Activated CD4-positive, alpha-beta T cell treated with anti-CD3 and anti-CD28 coated beads, Interleukin-2, amount 10 ng/mL, durations not matched to agents 7 days and 5 days (primary cell): ENCODE measurements at regions not wholly inside any gene's neighbourhood (a gene's known extent, or its start where the extent isn't known, plus 50 kb on each side); places are given as distances from the start of the nearest gene placed in this dataset.

ENCODE experiments used
- CTCF ChIA-PET: fragments of 350-600 bp; sonication (Branson Sonifier 250); formaldehyde crosslinking; loops from one replicate; lab custom pipeline; 2021; ENCODE audit warnings: antibody characterized with exemption; lab: Charles Lee
- POLR2A ChIA-PET: fragments of 350-600 bp; sonication (Branson Sonifier 250); formaldehyde crosslinking; loops from one replicate; lab custom pipeline; 2021; ENCODE audit warnings: antibody characterized with exemption; lab: Charles Lee
- DNase-seq: peaks from one replicate; pipeline ENCODE4 v3.0.0-alpha.2; 2020
- H3K27ac Mint-ChIP-seq: one replicate; pipeline ENCODE4 v1.8.0; 2021; ENCODE audit warnings: mild to moderate bottlenecking, moderate library complexity, mixed read lengths
- H3K27me3 Mint-ChIP-seq: one replicate; pipeline ENCODE4 v1.8.0; 2021; ENCODE audit warnings: mixed read lengths
- H3K36me3 Mint-ChIP-seq: one replicate; pipeline ENCODE4 v1.8.0; 2021; ENCODE audit warnings: low read depth, mixed read lengths
- H3K4me1 Mint-ChIP-seq: one replicate; pipeline ENCODE4 v1.8.0; 2021; ENCODE audit warnings: mixed read lengths
- H3K4me3 Mint-ChIP-seq: one replicate; pipeline ENCODE4 v1.8.0; 2021; ENCODE audit warnings: mild to moderate bottlenecking, moderate library complexity, mixed read lengths
- H3K9me3 Mint-ChIP-seq: one replicate; pipeline ENCODE4 v1.8.0; 2021; ENCODE audit warnings: mixed read lengths

GRCh38 chr2:120586507-120587278, 149.0 kb upstream of the GLI2 start:
- CTCF ChIA-PET = no interaction called here
- POLR2A ChIA-PET = no interaction called here
- DNase-seq = no peak
- Mint-ChIP-seq H3K27me3 (peaks cover 50% of the 10 kb centered on the region), H3K4me3 (no peak overlapping the region), H3K36me3 (no peaks in the 10 kb centered on the region), H3K4me1 (peaks cover 2% of the 10 kb centered on the region), H3K27ac (no peak overlapping the region), H3K9me3 (no peaks in the 10 kb centered on the region)

GRCh38 chr2:120587279-120587996, 148.2 kb upstream of the GLI2 start:
- ChIA-PET CTCF (no interaction called here), POLR2A (no interaction called here)
- DNase-seq = no peak
- peaks cover 50% of the 10 kb centered on the region for H3K27me3 Mint-ChIP-seq
- H3K27ac Mint-ChIP-seq = no peak overlapping the region
- H3K4me3 Mint-ChIP-seq = no peak overlapping the region
- H3K9me3 Mint-ChIP-seq = no peaks in the 10 kb centered on the region
- no peaks in the 10 kb centered on the region for H3K36me3 Mint-ChIP-seq
- H3K4me1 Mint-ChIP-seq = peaks cover 2% of the 10 kb centered on the region

GRCh38 chr2:120587997-120588336, 147.7 kb upstream of the GLI2 start:
- H3K4me3 Mint-ChIP-seq = no peak overlapping the region
- peaks cover 2% of the 10 kb centered on the region for H3K4me1 Mint-ChIP-seq
- H3K36me3 Mint-ChIP-seq = no peaks in the 10 kb centered on the region
- no peak for DNase-seq
- no peak overlapping the region for H3K27ac Mint-ChIP-seq
- no peaks in the 10 kb centered on the region for H3K9me3 Mint-ChIP-seq
- POLR2A ChIA-PET = no interaction called here
- CTCF ChIA-PET = no interaction called here
- H3K27me3 Mint-ChIP-seq = peaks cover 45% of the 10 kb centered on the region

- H3K27me3 Mint-ChIP-seq = peaks cover 37% of the 10 kb centered on the region
- POLR2A ChIA-PET = no interaction called here
- CTCF ChIA-PET = interaction anchor here (1.0 kb wide), 1 partner anchor 58 kb away, joined by 3 read pairs; no protein-coding TSS in a partner anchor
- H3K27ac Mint-ChIP-seq = no peak overlapping the region
- H3K4me1 Mint-ChIP-seq = peaks cover 2% of the 10 kb centered on the region
- no peak overlapping the region for H3K4me3 Mint-ChIP-seq
- H3K9me3 Mint-ChIP-seq = no peaks in the 10 kb centered on the region
- H3K36me3 Mint-ChIP-seq = no peaks in the 10 kb centered on the region
- DNase-seq = no peak
Observed at GRCh38 chr2:120589771-120590608, 145.7 kb upstream of the GLI2 start.

GRCh38 chr2:120590841-120591240, 144.8 kb upstream of the GLI2 start:
- H3K4me3 Mint-ChIP-seq = no peak overlapping the region
- H3K36me3 Mint-ChIP-seq = no peaks in the 10 kb centered on the region
- H3K27ac Mint-ChIP-seq = no peak overlapping the region
- H3K9me3 Mint-ChIP-seq = no peaks in the 10 kb centered on the region
- H3K4me1 Mint-ChIP-seq = peaks cover 2% of the 10 kb centered on the region
- peaks cover 29% of the 10 kb centered on the region for H3K27me3 Mint-ChIP-seq
- no peak for DNase-seq
- ChIA-PET POLR2A (no interaction called here), CTCF (no interaction called here)

- peaks cover 23% of the 10 kb centered on the region for H3K27me3 Mint-ChIP-seq
Observed at GRCh38 chr2:120591572-120591971, 144.1 kb upstream of the GLI2 start.

GRCh38 chr2:120592084-120592483, 143.6 kb upstream of the GLI2 start:
- ChIA-PET POLR2A (no interaction called here), CTCF (no interaction called here)
- Mint-ChIP-seq H3K27me3 (peaks cover 18% of the 10 kb centered on the region), H3K4me1 (no peaks in the 10 kb centered on the region), H3K4me3 (no peak overlapping the region), H3K36me3 (no peaks in the 10 kb centered on the region), H3K9me3 (no peaks in the 10 kb centered on the region), H3K27ac (no peak overlapping the region)
- no peak for DNase-seq

More at GRCh38 chr2:120591572-120591971, 144.1 kb upstream of the GLI2 start:
- POLR2A ChIA-PET = no interaction called here
- no peaks in the 10 kb centered on the region for H3K9me3 Mint-ChIP-seq
- H3K4me3 Mint-ChIP-seq = no peak overlapping the region
- no peaks in the 10 kb centered on the region for H3K36me3 Mint-ChIP-seq
- CTCF ChIA-PET = no interaction called here
- no peak for DNase-seq
- peaks cover under 1% of the 10 kb centered on the region for H3K4me1 Mint-ChIP-seq
- H3K27ac Mint-ChIP-seq = no peak overlapping the region

GRCh38 chr2:120593921-120594686, 141.6 kb upstream of the GLI2 start:
- H3K27ac Mint-ChIP-seq = no peak overlapping the region
- no peaks in the 10 kb centered on the region for H3K9me3 Mint-ChIP-seq
- peaks cover 3% of the 10 kb centered on the region for H3K27me3 Mint-ChIP-seq
- ChIA-PET CTCF (interaction anchor here (0.6 kb wide), 1 partner anchor 88 kb away, joined by 3 read pairs; no protein-coding TSS in a partner anchor), POLR2A (no interaction called here)
- H3K4me3 Mint-ChIP-seq = no peak overlapping the region
- no peak for DNase-seq
- no peaks in the 10 kb centered on the region for H3K36me3 Mint-ChIP-seq
- H3K4me1 Mint-ChIP-seq = no peaks in the 10 kb centered on the region

GRCh38 chr2:120594856-120595685, 140.6 kb upstream of the GLI2 start:
- ChIA-PET CTCF (no interaction called here), POLR2A (interaction anchor here (0.6 kb wide), 1 partner anchor 216 kb away, joined by 3 read pairs; no protein-coding TSS in a partner anchor)
- no peaks in the 10 kb centered on the region for H3K27me3 Mint-ChIP-seq
- no peaks in the 10 kb centered on the region for H3K36me3 Mint-ChIP-seq
- no peak for DNase-seq
- no peaks in the 10 kb centered on the region for H3K4me1 Mint-ChIP-seq
- H3K9me3 Mint-ChIP-seq = no peaks in the 10 kb centered on the region
- H3K27ac Mint-ChIP-seq = no peak overlapping the region
- no peak overlapping the region for H3K4me3 Mint-ChIP-seq

GRCh38 chr2:120595739-120596138, 139.9 kb upstream of the GLI2 start:
- ChIA-PET POLR2A (interaction anchor here (0.6 kb wide), 1 partner anchor 215 kb away, joined by 3 read pairs; no protein-coding TSS in a partner anchor), CTCF (no interaction called here)
- DNase-seq = no peak
- no peaks in the 10 kb centered on the region for H3K9me3 Mint-ChIP-seq
- H3K4me3 Mint-ChIP-seq = no peak overlapping the region
- H3K27me3 Mint-ChIP-seq = no peaks in the 10 kb centered on the region
- H3K4me1 Mint-ChIP-seq = no peaks in the 10 kb centered on the region
- H3K27ac Mint-ChIP-seq = no peak overlapping the region
- no peaks in the 10 kb centered on the region for H3K36me3 Mint-ChIP-seq

GRCh38 chr2:120596191-120596811, 139.4 kb upstream of the GLI2 start:
- H3K9me3 Mint-ChIP-seq = no peaks in the 10 kb centered on the region
- H3K36me3 Mint-ChIP-seq = no peaks in the 10 kb centered on the region
- DNase-seq = no peak
- H3K4me1 Mint-ChIP-seq = no peaks in the 10 kb centered on the region
- no peak overlapping the region for H3K27ac Mint-ChIP-seq
- POLR2A ChIA-PET = no interaction called here
- H3K27me3 Mint-ChIP-seq = no peaks in the 10 kb centered on the region
- H3K4me3 Mint-ChIP-seq = no peak overlapping the region
- CTCF ChIA-PET = no interaction called here
